ENCODE measurements at regions not wholly inside any gene's neighbourhood (a gene's known extent, or its start where the extent isn't known, plus 50 kb on each side); places are given as distances from the start of the nearest gene placed in this dataset.

GRCh38 chr6:25125736-25126135 lies 153.4 kb upstream of the CARMIL1 start:
- Histone ChIP-seq H3K9me3 (ENCODE audit: control insufficient read depth, insufficient read depth, low read length) (no peaks in the 10 kb centered on the region), H3K4me2 (ENCODE audit: low read length) (no peak overlapping the region), H3K36me3 (ENCODE audit: control insufficient read depth, low read length) (no peaks in the 10 kb centered on the region), H3K27me3 (ENCODE audit: control insufficient read depth, low read length) (no peaks in the 10 kb centered on the region), H3K4me1 (ENCODE audit: control insufficient read depth, low read length) (no peaks in the 10 kb centered on the region), H3F3A (ENCODE audit: control insufficient read depth, insufficient read depth) (no peaks in the 10 kb centered on the region), H4K20me1 (ENCODE audit: control insufficient read depth, insufficient read depth, low read depth, low read length) (no peaks in the 10 kb centered on the region), H3K79me2 (ENCODE audit: control insufficient read depth, low read length) (no peaks in the 10 kb centered on the region), H3K4me3 (ENCODE audit: low read length) (no peak overlapping the region), H3K27ac (ENCODE audit: low read depth, low read length) (no peak overlapping the region), H3K9me2 (replicated peaks; ENCODE audit: control insufficient read depth, low read length) (no peaks in the 10 kb centered on the region)
- TF ChIP-seq CTCF (IDR thresholded peaks at IDR 0.05; ENCODE audit: low read depth, low read length, poor library complexity, severe bottlenecking), result no peak
- no peak for TF ChIP-seq EZH2phosphoT487 (IDR thresholded peaks at IDR 0.05; ENCODE audit: borderline replicate concordance, low read length)

- Histone ChIP-seq H3K27ac (ENCODE audit: low read depth, low read length) (no peak overlapping the region), H3K9me2 (replicated peaks; ENCODE audit: control insufficient read depth, low read length) (no peaks in the 10 kb centered on the region), H3F3A (ENCODE audit: control insufficient read depth, insufficient read depth) (no peaks in the 10 kb centered on the region), H3K4me2 (ENCODE audit: low read length) (no peak overlapping the region), H4K20me1 (ENCODE audit: control insufficient read depth, insufficient read depth, low read depth, low read length) (no peaks in the 10 kb centered on the region), H3K36me3 (ENCODE audit: control insufficient read depth, low read length) (no peaks in the 10 kb centered on the region), H3K79me2 (ENCODE audit: control insufficient read depth, low read length) (no peaks in the 10 kb centered on the region), H3K4me1 (ENCODE audit: control insufficient read depth, low read length) (no peaks in the 10 kb centered on the region), H3K27me3 (ENCODE audit: control insufficient read depth, low read length) (no peaks in the 10 kb centered on the region), H3K4me3 (ENCODE audit: low read length) (no peak overlapping the region), H3K9me3 (ENCODE audit: control insufficient read depth, insufficient read depth, low read length) (no peaks in the 10 kb centered on the region; the same call in 1 of the 2 replicates)
- no peak for TF ChIP-seq CTCF (IDR thresholded peaks at IDR 0.05; ENCODE audit: low read depth, low read length, poor library complexity, severe bottlenecking)
- TF ChIP-seq EZH2phosphoT487 (IDR thresholded peaks at IDR 0.05; ENCODE audit: borderline replicate concordance, low read length), result no peak
Observed at GRCh38 chr6:25127076-25127837, 151.9 kb upstream of the CARMIL1 start.

- no peaks in the 10 kb centered on the region for H3F3A ChIP-seq (ENCODE audit: control insufficient read depth, insufficient read depth)
- H3K4me1 ChIP-seq (ENCODE audit: control insufficient read depth, low read length), result no peaks in the 10 kb centered on the region
- no peak overlapping the region for H3K27ac ChIP-seq (ENCODE audit: low read depth, low read length)
- no peak for TF ChIP-seq EZH2phosphoT487 (IDR thresholded peaks at IDR 0.05; ENCODE audit: borderline replicate concordance, low read length)
- no peak for TF ChIP-seq CTCF (IDR thresholded peaks at IDR 0.05; ENCODE audit: low read depth, low read length, poor library complexity, severe bottlenecking)
- H3K4me3 ChIP-seq (ENCODE audit: low read length), result no peak overlapping the region
- H3K9me2 ChIP-seq (replicated peaks; ENCODE audit: control insufficient read depth, low read length), result no peaks in the 10 kb centered on the region
- H3K27me3 ChIP-seq (ENCODE audit: control insufficient read depth, low read length), result no peaks in the 10 kb centered on the region
- H3K36me3 ChIP-seq (ENCODE audit: control insufficient read depth, low read length), result peaks cover 2% of the 10 kb centered on the region; the same call in 1 of the 2 replicates
- H4K20me1 ChIP-seq (ENCODE audit: control insufficient read depth, insufficient read depth, low read depth, low read length), result no peaks in the 10 kb centered on the region
- H3K79me2 ChIP-seq (ENCODE audit: control insufficient read depth, low read length), result no peaks in the 10 kb centered on the region
- peaks cover 29% of the 10 kb centered on the region for H3K9me3 ChIP-seq (ENCODE audit: control insufficient read depth, insufficient read depth, low read length)
- H3K4me2 ChIP-seq (ENCODE audit: low read length), result no peak overlapping the region
Observed at GRCh38 chr6:25130518-25130917, 148.7 kb upstream of the CARMIL1 start.

Measured in DOHH2 (cell line).